ENCODE measurements at regions not wholly inside any gene's neighbourhood (a gene's known extent, or its start where the extent isn't known, plus 50 kb on each side); places are given as distances from the start of the nearest gene placed in this dataset.

DNA sequence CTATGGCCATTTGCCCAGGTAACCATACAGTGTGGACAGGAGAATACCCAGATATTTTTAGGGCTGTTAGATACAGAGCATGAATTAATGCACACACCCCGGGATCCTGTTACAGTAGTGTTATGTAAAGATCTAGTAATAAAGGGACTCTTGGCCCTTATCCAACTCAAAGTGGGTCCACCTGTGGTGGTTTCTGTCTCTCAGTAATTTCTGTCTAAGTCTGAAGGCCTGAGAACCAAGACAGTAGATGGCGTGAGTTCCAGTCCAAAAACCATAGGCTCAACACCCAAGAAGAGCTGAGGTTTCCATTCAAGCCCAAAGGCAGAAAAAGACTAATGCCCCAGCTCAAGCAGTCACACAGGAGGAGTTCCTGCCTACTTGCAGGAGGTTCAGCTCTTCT, 277.7 kb downstream of the ZEB1 start:
- Histone ChIP-seq H4K20me1 (ENCODE audit: insufficient read depth, low read length) (no peaks in the 10 kb centered on the region), H3F3A (ENCODE audit: insufficient read depth, low read length) (no peaks in the 10 kb centered on the region), H3K4me2 (ENCODE audit: low read length) (no peak overlapping the region), H3K4me1 (ENCODE audit: insufficient read depth, low read length, severe bottlenecking) (no peaks in the 10 kb centered on the region), H3K79me2 (ENCODE audit: insufficient read depth, low read length) (no peaks in the 10 kb centered on the region), H3K27ac (ENCODE audit: low read depth, low read length, poor library complexity, severe bottlenecking) (no peak overlapping the region), H3K9ac (ENCODE audit: low read length) (no peak overlapping the region), H3K9me2 (ENCODE audit: low read depth, low read length) (no peaks in the 10 kb centered on the region), H3K4me3 (ENCODE audit: low read depth, low read length, poor library complexity, severe bottlenecking) (no peak overlapping the region), H2AFZ (ENCODE audit: low read length) (no peak overlapping the region), H3K9me3 (ENCODE audit: low read length) (no peaks in the 10 kb centered on the region), H3K27me3 (ENCODE audit: insufficient read depth, low read length) (peaks cover 5% of the 10 kb centered on the region; the same call in 1 of the 2 replicates), H3K36me3 (ENCODE audit: insufficient read depth, low read length) (no peaks in the 10 kb centered on the region)
- TF ChIP-seq, protein P1, sequence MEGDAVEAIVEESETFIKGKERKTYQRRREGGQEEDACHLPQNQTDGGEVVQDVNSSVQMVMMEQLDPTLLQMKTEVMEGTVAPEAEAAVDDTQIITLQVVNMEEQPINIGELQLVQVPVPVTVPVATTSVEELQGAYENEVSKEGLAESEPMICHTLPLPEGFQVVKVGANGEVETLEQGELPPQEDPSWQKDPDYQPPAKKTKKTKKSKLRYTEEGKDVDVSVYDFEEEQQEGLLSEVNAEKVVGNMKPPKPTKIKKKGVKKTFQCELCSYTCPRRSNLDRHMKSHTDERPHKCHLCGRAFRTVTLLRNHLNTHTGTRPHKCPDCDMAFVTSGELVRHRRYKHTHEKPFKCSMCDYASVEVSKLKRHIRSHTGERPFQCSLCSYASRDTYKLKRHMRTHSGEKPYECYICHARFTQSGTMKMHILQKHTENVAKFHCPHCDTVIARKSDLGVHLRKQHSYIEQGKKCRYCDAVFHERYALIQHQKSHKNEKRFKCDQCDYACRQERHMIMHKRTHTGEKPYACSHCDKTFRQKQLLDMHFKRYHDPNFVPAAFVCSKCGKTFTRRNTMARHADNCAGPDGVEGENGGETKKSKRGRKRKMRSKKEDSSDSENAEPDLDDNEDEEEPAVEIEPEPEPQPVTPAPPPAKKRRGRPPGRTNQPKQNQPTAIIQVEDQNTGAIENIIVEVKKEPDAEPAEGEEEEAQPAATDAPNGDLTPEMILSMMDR (IDR thresholded peaks at IDR 0.05; ENCODE audit: low read length) = no peak
- no peak for TF ChIP-seq EZH2 (IDR thresholded peaks at IDR 0.05; ENCODE audit: borderline replicate concordance, low read length)

DNA sequence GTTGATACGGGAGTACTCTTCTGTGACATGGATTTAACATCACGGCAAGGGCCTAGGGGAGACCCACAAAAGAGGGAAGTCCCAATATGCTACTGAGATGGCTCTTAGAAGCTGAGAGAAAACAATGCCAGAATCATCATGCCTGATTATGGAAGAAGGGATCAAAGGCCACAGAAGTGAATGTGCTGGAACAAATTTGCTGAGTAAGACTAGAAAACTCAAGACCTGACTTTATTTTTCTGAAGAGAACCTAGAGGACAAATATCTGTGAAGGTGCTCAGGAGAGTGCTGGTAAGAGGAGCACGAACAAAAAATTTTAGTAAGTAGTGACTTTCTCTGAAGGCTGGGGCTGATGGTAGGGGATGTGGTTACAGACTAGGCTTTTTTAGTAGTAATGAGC, 277.0 kb downstream of the ZEB1 start:
- Histone ChIP-seq H3K9me3 (ENCODE audit: low read length) (no peaks in the 10 kb centered on the region), H3K27ac (ENCODE audit: low read depth, low read length, poor library complexity, severe bottlenecking) (no peak overlapping the region), H3F3A (ENCODE audit: insufficient read depth, low read length) (no peaks in the 10 kb centered on the region), H3K9ac (ENCODE audit: low read length) (no peak overlapping the region), H3K9me2 (ENCODE audit: low read depth, low read length) (no peaks in the 10 kb centered on the region), H2AFZ (ENCODE audit: low read length) (no peak overlapping the region), H3K4me3 (ENCODE audit: low read depth, low read length, poor library complexity, severe bottlenecking) (no peak overlapping the region), H3K79me2 (ENCODE audit: insufficient read depth, low read length) (no peaks in the 10 kb centered on the region), H3K36me3 (ENCODE audit: insufficient read depth, low read length) (no peaks in the 10 kb centered on the region), H4K20me1 (ENCODE audit: insufficient read depth, low read length) (no peaks in the 10 kb centered on the region), H3K4me1 (ENCODE audit: insufficient read depth, low read length, severe bottlenecking) (no peaks in the 10 kb centered on the region), H3K27me3 (ENCODE audit: insufficient read depth, low read length) (peaks cover 5% of the 10 kb centered on the region; the same call in 1 of the 2 replicates), H3K4me2 (ENCODE audit: low read length) (no peak overlapping the region)
- no peak for TF ChIP-seq EZH2 (IDR thresholded peaks at IDR 0.05; ENCODE audit: borderline replicate concordance, low read length)
- TF ChIP-seq, protein P1 (IDR thresholded peaks at IDR 0.05; ENCODE audit: low read length) = no peak

DNA sequence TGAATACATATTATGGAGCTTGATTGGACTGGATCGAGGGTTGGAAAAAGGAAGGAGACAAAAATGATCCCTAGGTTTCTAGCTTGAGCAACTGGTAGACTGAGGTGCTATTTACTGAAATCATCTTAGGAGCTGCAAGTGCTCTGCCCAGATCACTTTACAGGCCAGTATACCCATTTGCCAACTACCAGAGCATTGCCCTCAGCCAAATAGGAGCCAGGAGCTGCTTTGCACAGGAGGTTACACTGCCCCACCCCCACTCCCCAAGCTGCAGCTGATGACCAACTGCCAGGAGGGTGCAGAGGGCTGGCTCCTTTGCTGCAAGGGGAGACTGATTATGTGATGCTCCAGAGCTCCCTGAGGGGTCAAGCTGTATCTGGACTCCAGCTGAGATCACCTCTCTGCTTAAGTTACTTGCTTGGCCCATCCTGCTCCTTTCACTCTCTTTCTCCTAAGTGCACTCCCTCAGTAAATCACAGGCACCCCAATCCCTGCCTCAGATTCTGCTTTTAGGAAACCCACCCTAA, 275.4 kb downstream of the ZEB1 start:
- Histone ChIP-seq H3K9ac (ENCODE audit: low read length) (no peak overlapping the region), H4K20me1 (ENCODE audit: insufficient read depth, low read length) (no peaks in the 10 kb centered on the region), H3K9me3 (ENCODE audit: low read length) (no peaks in the 10 kb centered on the region), H3K79me2 (ENCODE audit: insufficient read depth, low read length) (no peaks in the 10 kb centered on the region), H3K4me1 (ENCODE audit: insufficient read depth, low read length, severe bottlenecking) (no peaks in the 10 kb centered on the region), H3K27me3 (ENCODE audit: insufficient read depth, low read length) (peaks cover 3% of the 10 kb centered on the region; the same call in 1 of the 2 replicates), H3F3A (ENCODE audit: insufficient read depth, low read length) (no peaks in the 10 kb centered on the region), H3K4me2 (ENCODE audit: low read length) (no peak overlapping the region), H2AFZ (ENCODE audit: low read length) (no peak overlapping the region), H3K36me3 (ENCODE audit: insufficient read depth, low read length) (no peaks in the 10 kb centered on the region), H3K9me2 (ENCODE audit: low read depth, low read length) (no peaks in the 10 kb centered on the region), H3K27ac (ENCODE audit: low read depth, low read length, poor library complexity, severe bottlenecking) (no peak overlapping the region), H3K4me3 (ENCODE audit: low read depth, low read length, poor library complexity, severe bottlenecking) (no peak overlapping the region)
- no peak for TF ChIP-seq EZH2 (IDR thresholded peaks at IDR 0.05; ENCODE audit: borderline replicate concordance, low read length)
- TF ChIP-seq, protein P1 (IDR thresholded peaks at IDR 0.05; ENCODE audit: low read length) = no peak

Data from OCI-LY1 (cell line).